SK-N-MC (cell line): ENCODE measurements at regions not wholly inside any gene's neighbourhood (a gene's known extent, or its start where the extent isn't known, plus 50 kb on each side); places are given as distances from the start of the nearest gene placed in this dataset.

Experiments used
- EZH2 ChIP-seq: fragments of 200-600 bp; sonication (generic); IDR thresholded peaks from one replicate; pipeline ENCODE4 v1.6.1; 2017; ENCODE audit warnings: antibody characterized with exemption
- FOXP2 ChIP-seq: optimal IDR thresholded peaks from 2 replicates; pipeline ENCODE3; 2011; ENCODE audit warnings: mild to moderate bottlenecking, moderate library complexity; ENCODE audit not compliant: insufficient read depth; ENCODE audit errors: extremely low read length, control extremely low read depth
- POLR2AphosphoS5 ChIP-seq: IDR thresholded peaks from 2 replicates; pipeline ENCODE4 v1.6.1; 2012; ENCODE audit warnings: mild to moderate bottlenecking, low read depth, low read length, borderline replicate concordance

DNA sequence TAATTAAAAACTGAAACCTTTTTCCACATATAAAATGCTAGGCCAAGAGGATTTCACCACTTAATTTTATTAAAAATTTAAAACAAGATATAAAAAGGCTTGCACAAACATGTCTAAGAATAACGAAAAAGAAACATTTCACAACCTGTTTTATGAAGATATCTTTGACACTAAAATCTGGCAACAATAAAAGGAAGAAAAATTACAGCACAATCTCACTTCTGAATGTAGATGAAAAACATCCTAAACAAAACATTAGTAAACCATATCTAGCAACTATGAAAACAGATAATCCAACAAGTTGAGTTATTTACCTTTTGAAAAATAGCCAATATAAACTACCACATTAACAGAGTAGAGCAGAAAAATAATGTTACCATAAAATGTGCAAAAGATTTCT, 185.4 kb upstream of the MMADHC start:
- no peak for TF ChIP-seq POLR2AphosphoS5
- TF ChIP-seq EZH2, result no peak
- TF ChIP-seq FOXP2, result no peak
